Activated CD4-positive, alpha-beta T cell treated with anti-CD3 and anti-CD28 coated beads, Interleukin-2, Interleukin-4, amounts not matched to agents 100 ng/mL and 50 ng/mL, durations not matched to agents 16 hours and 8 hours (primary cell): ENCODE measurements at regions not wholly inside any gene's neighbourhood (a gene's known extent, or its start where the extent isn't known, plus 50 kb on each side); places are given as distances from the start of the nearest gene placed in this dataset.

Source experiments
- DNase-seq: peaks from one replicate; pipeline ENCODE4 v3.0.0-alpha.2; 2020; ENCODE audit warnings: low spot score

DNA sequence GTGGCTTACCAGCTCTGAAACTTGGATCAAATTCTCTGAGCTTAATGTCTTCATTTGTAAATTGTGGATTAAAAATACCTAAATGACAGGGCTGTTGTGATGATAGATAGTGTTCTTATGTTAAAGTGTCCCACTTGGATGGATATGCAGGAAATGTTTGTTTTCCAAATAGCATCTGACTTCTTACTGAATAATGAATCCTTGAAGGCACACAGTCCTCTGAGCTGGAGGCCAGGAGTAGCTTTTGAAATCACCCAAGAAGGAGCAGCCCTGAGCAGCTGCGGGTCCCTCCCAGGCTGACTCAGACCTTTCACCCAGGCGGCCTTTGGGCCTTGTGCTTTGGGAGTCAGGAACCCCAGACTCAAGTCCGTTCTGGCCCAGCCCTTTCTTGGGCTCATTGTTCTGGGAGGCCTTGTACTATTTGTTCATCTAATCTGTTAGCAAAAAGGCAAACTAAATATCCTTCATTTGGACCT lies 173.0 kb upstream of the GATA6 start:
- no peak for DNase-seq

DNA sequence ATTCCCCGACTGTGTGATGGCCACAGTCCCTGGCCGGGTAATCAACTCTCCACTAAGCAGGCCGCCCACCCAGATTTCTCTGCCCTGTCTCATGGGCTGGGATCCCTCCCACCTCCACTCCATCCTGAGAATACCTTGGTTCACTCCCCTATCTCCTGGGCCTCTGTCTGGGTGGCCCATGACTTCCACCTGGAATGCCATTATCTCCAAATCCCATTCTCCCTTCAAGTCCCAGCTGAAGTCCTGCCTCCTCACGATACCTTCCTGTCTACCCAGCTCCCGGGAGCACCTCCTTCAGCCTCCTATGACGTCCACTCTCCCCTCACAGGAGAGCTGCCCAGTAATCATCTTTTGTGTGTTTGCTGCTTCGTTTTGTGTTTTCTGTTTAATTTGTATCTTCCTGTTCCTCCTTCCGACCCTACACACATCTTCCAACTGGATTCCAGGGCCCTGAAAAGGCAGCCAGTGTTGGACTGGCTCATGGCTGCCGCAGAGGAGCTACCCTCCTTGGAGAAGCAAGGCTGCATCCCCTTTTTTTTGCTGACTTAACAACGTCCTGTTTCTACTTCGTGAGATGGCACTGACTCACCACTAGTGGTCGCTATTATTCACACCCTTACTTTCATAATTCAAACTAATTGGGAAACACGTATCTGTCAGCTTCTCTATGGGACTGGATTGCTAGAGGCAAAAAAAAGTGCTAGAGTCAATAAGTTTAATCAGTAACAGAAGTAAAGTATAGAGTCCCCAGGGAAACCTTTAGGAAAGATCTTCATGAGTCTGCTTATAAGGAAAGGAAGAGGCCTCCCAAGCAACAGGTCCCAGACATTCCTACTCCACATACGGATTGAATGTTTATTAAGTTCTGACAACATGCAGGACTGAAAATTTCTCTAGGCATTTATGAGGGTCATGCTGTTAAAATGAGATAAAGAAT lies 171.9 kb upstream of the GATA6 start:
- DNase-seq, result peak; percentile 50

DNA sequence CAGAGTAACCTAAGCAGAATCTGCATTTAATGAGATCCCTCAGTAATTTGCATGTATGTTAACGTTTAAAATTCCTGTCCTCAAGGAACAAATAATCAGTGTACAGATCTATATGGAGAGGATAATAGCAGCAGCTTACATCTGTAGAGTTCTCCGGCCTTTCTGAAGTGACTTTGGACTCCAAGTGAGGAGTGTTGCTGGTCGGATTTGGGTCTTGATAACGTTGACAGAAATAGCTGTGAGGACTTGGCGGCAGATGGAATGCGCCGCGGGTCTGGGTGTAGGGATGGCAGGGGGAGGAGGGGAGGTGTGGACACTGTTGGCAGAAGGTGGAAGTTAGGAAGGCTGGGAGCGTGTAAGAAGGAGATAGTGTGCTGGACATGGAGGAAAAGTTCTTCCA lies 170.9 kb upstream of the GATA6 start:
- no peak for DNase-seq

DNA sequence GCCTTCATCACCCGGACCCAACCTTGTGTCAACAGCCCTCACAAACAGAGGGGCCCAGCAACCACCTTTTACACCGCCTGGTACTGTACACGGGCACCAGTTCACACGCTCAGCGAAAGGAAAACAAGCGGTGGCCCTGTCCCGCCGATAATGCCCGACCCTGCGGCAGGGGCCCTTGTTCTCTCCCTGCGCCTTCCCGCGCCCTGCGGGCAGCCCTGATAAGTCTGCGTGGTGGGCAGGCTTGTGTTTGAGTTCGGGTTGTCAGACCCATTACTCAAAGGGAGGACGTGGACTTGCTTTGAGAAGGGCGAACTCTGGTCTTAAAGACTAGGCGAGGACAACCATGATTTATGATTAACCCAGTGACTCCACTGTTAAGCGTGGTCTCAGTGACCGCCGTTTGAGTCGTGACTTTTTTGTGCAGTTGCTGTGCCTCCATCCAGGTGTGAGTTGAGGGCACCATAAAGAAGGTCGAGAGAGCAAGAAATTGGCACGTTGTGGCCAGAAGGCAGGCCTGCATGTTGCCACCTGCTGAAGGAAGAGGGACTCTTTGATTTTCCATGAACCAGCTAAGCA lies 167.4 kb upstream of the GATA6 start:
- no peak for DNase-seq

DNA sequence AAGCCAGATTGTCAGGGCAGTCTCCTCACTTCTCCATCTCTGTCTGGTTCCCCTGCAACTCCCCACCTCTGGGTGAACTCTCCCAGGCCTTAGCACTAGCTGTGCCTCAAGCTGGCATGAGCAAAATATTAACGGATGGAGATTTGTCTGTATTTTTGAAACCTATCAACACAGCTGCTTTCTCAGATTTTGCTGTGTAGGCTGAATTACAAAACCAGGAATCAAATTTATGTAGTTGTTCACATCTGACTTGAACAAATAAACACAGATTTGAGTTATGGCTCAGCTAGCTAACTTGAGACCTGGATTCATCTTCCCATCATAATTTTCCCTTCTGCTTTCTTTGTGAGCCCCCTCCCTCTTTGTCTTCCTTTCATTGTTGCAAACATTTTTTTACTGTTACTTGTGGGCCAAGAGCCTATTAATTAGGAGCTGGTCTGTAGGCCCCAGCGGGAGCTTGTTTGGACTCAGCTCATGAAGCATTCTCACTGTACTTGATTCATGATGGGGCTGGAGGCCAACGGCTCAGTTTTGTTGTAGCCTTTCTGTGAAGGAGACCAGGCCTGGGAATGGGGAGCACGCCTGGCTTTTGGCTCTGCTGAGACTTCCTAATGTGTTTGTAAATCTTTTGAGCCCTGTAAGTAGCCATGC lies 164.1 kb upstream of the GATA6 start:
- no peak for DNase-seq

DNA sequence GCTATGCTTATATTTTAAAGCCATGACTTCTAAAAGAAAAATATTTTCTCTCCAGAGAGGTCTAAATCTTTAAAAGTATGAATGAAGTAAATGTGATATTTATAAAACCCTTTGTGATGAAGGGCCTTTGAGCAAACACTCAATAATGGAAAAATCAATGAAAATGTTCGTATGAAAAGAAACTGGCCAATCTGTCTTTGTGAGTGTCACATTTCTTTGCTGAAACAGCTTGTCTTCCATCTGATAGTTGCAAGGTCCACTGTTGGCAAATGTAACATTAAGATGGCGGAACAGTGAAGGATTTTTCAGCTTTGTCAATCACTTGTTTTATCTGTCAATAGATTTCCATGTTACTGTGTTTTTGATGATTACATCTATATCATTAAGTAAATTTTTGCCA lies 162.9 kb upstream of the GATA6 start:
- DNase-seq, result no peak

DNA sequence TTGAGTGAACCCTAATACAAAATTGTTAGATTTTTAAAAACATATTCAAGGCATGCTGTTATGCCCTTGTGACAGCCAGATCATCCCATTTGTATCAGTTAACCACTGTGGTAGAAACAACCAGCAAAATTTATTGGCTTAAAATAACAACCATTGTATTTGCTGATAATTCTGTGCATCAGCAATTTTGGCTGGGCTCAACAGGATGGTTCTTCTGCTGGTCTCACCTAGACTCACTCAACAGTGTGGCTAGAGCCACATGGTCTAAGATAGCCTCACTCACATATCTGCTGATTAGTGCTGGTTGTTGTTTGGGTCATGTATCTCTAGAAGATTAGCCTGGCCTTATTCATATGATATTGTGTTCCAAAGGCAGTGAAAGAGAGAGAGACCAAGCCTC lies 160.1 kb upstream of the GATA6 start:
- no peak for DNase-seq

DNA sequence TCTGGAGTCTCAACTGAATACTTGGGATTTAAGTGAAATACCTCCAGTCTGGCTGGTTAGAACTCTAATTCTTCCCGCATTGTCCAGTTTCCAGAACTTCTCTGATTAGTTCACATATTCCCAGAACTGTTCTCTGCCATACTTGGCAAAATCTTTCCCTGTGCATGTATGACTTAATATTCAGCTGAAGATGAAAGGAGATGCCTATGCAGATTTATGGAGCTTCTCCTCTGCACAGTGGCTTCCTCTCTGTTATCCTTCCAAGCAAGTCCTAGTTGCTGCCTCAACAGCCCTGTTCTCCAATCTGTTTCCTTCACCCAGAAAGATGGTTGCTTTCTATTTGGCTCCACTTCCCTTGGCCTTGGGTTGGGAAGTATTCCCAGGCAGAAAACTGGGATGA lies 155.4 kb upstream of the GATA6 start:
- no peak for DNase-seq

DNA sequence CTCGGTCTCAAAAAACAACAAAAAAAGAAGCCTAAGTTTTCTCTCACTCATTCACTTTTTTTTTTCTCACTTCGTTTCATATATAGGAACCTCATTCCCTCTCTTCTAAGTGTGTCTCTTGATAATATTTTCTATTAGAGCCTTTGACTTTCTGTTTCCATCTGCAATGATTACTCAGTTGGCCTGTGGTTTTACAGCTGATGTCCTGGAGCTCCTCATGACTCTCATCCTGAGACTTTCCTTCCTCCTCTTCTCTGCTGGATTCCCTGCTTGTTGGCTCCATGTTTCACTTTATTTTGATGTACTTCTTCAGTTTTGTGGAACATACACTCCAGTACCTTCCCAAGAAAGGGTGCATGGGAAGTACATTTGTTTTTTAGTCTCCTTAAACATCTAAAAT lies 154.2 kb upstream of the GATA6 start:
- DNase-seq, result no peak

DNA sequence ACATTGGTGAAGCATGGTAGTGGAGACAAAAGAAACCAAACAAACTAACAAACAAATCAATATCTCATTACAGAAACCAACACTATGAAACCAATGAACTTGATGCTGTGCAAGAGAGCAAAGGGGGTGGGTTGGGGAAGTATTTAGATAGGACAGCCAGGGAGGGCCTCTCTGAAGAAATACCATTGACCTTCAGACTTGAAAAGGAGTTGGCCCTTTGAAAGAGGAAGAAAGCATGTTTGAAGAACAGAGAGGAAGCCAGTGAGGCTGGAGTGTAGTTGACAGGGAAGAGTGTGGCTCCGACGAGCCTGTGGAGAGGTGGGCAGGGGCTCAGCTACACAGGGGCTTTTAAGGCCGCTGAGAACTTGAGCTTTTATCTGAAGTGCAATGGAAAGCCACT lies 151.0 kb upstream of the GATA6 start:
- DNase-seq, result no peak

DNA sequence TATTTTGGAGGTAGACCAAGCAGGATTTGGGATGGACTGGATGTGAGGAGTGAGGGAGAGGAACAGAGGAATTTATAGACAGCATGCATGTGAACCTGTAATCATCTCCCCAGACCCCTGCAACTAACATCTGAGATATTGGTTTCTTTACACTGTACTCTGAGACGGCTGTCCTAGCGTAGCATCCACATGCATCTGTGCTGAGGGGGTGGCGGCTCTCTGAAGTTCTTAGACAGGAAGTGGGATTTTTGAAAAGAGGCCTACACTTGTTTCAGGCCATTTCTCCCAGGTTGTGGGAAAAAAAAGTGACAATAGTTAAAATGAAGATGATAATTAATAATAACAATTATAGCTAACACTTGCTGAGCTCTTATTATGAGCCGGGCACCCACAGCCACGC lies 150.2 kb upstream of the GATA6 start:
- no peak for DNase-seq

DNA sequence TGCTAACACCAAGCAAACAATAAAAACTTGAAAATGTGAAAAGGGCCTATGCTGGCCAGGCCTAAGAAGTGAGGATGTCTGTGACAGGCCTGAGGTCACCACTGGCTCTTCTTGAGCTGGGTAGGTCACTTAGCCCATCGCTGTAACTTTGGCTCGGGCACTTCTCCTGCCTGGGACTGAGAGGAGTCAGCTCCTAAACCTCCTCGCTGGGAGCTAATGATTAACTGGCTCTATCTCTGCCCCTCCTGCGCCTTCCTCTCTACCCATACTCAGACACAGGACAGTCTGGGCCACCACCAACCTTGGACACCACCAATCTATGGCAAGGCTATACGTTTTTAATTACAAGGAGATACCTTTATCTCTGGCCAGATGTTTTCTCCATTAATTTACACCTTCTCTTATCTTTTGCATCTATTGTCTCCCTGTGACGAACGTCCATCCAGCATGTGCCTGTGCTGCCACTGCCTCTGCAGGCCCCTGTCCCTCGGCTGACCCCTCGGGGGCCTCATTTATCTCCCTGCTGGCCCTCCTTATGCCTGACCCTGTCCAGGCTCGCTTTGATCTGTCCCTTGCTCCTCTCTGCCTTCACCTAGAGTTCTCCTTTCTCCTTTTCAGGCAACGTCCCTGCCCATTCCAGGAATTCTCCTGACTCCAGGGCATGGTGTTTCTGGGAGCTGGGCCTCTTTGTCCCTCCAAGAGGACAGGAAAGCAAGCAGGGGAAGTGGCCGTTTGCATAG lies 149.1 kb upstream of the GATA6 start:
- DNase-seq, result no peak

DNA sequence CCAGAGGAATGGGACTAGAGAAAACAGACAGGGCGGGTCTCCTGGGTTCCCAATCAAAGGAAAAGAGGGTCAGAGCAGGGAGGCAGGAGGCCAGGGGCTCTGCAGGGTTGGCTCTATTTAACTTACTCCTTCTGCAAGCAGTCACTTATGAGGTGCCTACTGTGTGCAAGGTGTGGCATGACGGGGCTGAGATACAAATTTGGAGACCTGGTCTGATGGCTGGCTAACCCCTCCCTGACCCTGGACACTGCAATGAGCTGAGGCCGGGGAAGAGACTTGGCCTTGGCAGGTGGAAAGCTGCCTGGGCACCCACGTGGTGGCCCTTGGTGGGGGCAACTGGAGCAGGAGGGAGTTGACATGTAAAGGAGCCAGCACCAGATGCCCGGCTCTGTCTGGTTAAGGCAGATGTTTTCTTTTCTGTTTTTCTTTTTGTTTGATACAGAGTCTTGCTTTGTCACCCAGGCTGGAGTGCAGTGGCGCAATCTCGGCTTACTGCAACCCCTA lies 148.5 kb upstream of the GATA6 start:
- no peak for DNase-seq

DNA sequence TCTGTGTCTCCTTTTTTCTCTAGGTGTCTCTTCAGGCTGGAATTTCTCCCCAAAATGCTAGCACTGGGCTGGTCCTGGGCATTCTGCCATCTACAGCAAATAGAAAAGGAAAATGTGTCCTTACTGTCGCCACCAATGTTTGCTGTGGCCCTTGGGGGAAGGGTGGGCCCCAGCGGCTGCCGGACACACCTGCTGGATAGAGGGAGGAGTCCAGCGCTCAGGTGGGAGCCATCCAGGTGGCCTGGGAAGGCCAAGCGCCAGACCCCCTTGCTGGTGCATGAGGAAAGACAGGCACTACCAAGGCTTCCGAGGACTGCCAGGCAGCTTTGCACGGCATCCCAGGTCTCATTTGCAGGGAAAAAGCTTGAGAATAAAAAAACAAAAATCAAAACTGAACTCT lies 147.7 kb upstream of the GATA6 start:
- no peak for DNase-seq

DNA sequence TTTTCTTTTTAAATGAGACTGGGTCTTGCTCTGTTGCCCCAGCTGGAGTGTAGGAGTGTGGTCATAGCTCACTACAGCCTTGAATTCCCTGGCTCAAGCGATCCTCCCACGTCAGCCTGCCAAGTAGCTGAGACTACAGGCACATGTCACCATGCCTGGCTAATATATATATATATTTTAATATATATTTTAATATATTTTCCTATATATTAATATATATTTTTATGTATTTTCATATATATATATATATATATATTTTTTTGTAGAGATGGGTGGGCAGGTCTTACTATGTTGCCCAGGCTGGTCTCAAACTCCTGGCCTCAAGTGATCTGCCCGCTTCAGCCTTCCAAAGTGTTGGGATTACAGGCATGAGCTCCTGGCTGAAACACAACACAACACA lies 144.5 kb upstream of the GATA6 start:
- no peak for DNase-seq

DNA sequence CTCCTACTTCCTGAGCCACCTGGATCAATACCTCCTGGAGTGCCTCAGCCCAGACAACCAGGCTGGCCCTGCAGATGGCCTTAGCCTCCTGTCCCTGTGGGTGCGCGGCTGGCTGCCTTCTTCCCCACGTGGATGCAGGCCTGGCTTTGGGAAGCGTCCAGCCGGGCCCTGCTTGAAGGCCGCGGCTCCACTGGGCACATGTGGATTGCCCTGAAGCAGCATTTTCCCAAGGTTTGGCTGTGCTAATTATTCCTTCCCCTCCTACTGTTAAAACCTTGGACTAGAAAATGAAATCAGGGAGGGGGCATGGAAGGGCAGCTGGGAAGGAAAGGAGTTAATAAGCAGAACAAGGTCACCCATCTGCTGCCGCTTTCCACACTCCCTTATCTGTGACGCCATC lies 143.0 kb upstream of the GATA6 start:
- no peak for DNase-seq

DNA sequence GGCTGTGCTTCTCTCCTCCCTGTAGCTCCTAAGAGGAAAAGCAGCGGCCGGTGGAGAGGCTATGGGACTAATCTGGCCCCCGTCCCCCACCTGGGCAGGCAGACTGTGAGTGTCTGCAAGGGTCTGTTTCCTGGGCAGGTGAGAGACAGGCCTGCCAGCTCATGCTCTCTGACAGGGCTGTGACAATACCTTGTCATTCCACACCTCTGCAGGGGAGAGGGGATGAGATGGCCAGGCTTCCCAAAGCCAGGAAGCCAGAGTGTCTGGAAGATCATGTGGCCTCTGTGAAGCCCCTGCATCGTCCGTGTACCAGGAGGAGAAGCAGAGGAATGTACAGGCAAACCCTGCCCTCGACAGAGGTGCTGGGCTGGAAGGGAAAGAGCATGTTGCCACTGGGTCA lies 142.5 kb upstream of the GATA6 start:
- no peak for DNase-seq

DNA sequence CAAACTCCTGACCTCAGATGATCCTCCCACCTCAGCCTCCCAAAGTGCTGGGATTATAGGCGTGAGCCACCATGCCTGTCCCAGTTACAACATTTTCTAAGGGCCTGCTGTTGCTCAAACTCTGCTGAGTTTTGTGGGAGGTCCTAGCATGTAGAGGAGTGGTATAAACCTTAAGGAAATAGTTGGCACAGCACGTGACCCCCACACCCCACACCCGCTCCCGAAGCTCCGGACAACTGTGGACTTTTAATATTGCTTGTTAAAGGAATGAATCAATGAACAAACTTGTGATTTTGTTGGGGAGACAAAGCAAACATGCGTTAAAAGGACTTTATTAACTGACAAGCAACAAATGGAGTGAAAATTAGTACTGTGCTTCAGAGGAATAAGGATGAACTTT lies 137.8 kb upstream of the GATA6 start:
- no peak for DNase-seq

DNA sequence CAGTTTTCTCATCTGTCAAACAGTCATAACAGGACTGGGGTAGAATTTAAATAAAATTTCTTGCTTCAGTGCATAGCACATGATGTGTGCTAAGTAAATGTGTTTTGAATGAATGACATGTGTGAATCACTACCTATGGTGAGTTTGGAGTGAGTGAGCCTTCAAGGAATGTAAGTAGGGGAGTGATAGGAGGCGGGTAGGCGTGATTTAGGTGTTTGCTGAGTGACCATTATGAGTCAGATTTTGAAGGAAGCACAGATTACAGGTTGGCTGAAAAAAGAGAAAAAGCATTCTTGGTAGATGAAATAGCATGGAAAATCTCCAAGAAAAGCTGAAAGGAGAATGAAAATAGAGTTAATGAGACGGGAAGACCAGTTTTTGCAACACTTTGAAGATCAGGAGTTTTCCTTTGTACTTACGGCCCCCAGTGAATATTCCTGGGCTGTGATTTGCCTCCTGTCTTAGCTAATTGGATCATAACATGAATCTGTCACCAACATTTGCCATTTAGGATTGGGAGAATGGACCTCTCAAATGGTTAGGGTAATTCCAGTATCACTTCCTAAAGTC lies 136.9 kb upstream of the GATA6 start:
- no peak for DNase-seq

DNA sequence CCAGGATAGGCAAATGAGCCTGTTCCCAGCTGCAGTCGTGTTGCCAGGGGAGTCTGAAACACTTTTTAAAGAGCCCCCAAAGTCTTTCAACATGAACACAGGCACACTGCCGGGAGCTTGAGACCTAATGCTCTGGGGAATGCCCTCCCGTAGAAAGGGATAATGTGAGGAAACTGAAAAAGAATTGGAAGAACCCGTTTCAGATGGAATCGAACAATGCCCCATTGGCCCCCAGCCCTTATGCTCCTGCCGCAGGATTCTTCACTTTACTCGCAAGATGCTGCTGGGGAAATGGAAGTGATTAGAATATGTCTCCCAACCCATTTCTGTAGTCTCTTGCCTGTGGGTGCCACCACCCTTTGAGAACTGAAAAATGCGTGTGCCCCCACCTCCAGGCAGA lies 136.3 kb upstream of the GATA6 start:
- no peak for DNase-seq

DNA sequence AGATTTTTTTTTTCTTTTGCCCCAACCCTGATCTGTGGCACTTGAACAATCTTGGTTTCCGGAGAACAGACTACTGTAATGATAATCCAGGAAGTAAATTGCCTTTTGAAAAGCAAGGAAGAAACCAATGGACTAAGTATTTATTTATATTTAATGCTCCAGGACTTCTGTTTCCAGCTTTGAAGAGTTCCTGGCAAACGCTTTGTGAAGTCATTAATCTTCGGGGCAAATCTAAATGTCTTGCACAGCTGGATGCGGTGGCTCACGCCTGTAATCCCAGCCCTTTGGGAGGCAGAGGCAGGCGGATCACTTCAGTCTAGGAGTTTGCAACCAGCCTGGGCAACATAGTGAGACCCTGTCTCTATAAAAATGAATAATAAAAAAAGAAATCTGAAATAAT lies 135.1 kb upstream of the GATA6 start:
- DNase-seq, result no peak

DNA sequence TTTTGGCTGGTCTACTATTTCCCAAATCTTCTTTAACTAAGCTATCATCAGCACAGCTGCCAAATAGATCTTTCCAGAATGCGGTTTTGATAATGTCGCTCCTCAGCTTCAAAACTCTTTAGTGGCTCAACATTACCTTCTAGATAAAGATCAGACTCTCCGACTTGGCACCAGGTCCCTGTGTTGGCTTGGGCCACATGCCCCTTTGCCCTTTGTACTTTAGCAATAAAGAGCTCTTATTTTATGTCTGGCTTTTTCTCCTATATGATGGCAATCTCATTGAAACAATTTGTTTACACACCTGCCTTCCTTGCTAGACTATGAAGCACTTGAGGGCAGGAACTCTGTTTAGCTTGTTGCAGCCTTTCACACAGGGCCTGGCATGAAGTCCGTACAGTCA lies 128.9 kb upstream of the GATA6 start:
- DNase-seq, result no peak
